WERI-Rb-1 (cell line): ENCODE measurements at regions not wholly inside any gene's neighbourhood (a gene's known extent, or its start where the extent isn't known, plus 50 kb on each side); places are given as distances from the start of the nearest gene placed in this dataset.

Experiments used
- DNase-seq: peaks from one replicate; pipeline ENCODE4 v3.0.0-alpha.2; 2020
- H3K27ac ChIP-seq: fragments of 250-450 bp; sonication (Bioruptor Pico); 2 replicates; pipeline ENCODE4 v1.5.1; 2020; ENCODE audit warnings: mild to moderate bottlenecking, moderate library complexity
- H3K27me3 ChIP-seq: fragments of 250-450 bp; sonication (Bioruptor Pico); 2 replicates; pipeline ENCODE4 v1.5.1; 2021; ENCODE audit warnings: mild to moderate bottlenecking, low read depth, moderate library complexity; ENCODE audit not compliant: insufficient read depth, severe bottlenecking
- H3K36me3 ChIP-seq: fragments of 250-450 bp; sonication (Bioruptor Pico); 2 replicates; pipeline ENCODE4 v1.5.1; 2020; ENCODE audit warnings: mild to moderate bottlenecking, moderate library complexity
- H3K4me3 ChIP-seq: 2 replicates; pipeline ENCODE4 v1.5.1; 2011; ENCODE audit warnings: low read depth, mild to moderate bottlenecking, control low read depth, low read length
- H3K9me3 ChIP-seq: fragments of 250-450 bp; sonication (Bioruptor Pico); 2 replicates; pipeline ENCODE4 v1.5.1; 2021; ENCODE audit warnings: mild to moderate bottlenecking, moderate library complexity; ENCODE audit not compliant: severe bottlenecking
- CTCF ChIP-seq: IDR thresholded peaks from 2 replicates; pipeline ENCODE4 v1.5.1; 2011; ENCODE audit warnings: low read depth, mild to moderate bottlenecking, control low read depth, inconsistent platforms, low read length

DNA sequence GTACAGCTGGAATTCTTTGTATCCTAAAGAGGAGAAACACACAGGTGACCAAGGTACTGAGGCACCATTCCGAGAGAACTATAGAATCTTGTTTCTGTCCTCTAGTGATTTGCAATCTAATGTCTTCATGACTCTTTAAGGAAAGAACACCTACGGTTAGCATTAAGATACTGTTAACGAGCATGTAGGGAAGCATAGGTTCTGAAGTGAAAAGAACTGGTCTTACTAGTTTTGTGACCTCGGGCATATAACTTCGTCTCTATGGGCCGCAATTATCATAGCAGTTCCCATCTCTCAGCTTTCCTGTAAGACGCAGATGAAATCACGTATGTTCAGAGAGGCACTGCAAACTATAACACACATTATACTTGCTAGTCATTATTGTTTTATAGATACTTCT lies 193.0 kb upstream of the NBEA start:
- DNase-seq, result no peak
- Histone ChIP-seq H3K27ac (no peak overlapping the region), H3K9me3 (no peaks in the 10 kb centered on the region), H3K4me3 (no peak overlapping the region), H3K36me3 (no peaks in the 10 kb centered on the region), H3K27me3 (no peaks in the 10 kb centered on the region)
- TF ChIP-seq CTCF, result no peak

DNA sequence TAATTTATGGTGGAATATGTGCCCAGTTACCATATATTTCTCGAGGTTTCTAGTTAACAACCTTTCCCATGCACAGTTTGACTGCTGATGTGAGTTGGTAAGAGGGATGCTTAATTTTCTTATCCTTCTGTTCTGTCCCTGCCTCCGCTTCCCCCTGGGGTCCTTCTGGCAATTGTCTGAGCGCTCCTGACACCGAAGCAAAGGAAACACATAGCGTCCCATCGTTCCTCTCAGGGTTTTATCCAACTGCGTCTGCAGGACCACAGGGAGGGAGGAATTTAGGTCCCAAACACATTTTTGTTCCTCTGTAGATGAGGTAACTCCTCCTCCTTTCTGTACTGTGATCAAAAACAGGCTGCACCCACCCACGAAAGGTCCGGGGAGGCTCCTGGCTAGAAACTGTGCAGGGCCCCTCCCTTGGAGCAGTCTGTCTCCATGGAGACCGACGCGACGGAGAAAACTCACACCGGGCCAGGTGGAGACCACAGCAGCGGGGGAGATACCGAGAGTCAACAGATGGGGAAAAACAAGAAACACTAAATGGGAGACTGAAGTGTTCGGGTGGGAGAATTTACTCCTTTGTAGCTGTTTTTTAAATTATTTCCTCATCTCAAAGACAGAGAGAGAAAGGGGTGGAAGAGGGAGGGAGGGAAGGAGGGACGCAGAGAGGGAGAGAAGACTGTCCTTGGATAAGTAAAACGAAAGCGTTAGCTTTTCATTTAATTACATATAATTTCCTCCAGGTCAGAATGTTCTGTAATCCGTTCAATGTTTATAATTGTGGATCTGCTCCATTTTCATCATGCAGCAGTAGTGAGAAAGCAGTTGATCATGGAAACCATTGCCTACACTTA lies 191.8 kb upstream of the NBEA start:
- DNase-seq, result no peak
- H3K9me3 ChIP-seq, result no peaks in the 10 kb centered on the region
- TF ChIP-seq CTCF, result no peak
- H3K4me3 ChIP-seq, result no peak overlapping the region
- no peaks in the 10 kb centered on the region for H3K27me3 ChIP-seq
- H3K36me3 ChIP-seq, result no peaks in the 10 kb centered on the region
- no peak overlapping the region for H3K27ac ChIP-seq

GRCh38 chr13:34751044-34751443 lies 191.0 kb upstream of the NBEA start:
- no peak overlapping the region for H3K27ac ChIP-seq
- H3K27me3 ChIP-seq, result no peaks in the 10 kb centered on the region
- H3K36me3 ChIP-seq, result no peaks in the 10 kb centered on the region
- no peak overlapping the region for H3K4me3 ChIP-seq
- no peak for DNase-seq
- no peaks in the 10 kb centered on the region for H3K9me3 ChIP-seq
- no peak for TF ChIP-seq CTCF

- no peaks in the 10 kb centered on the region for H3K36me3 ChIP-seq
- no peak for DNase-seq
- no peaks in the 10 kb centered on the region for H3K9me3 ChIP-seq
- no peak overlapping the region for H3K4me3 ChIP-seq
- TF ChIP-seq CTCF, result no peak
- H3K27ac ChIP-seq, result no peak overlapping the region
- H3K27me3 ChIP-seq, result no peaks in the 10 kb centered on the region
Observed at GRCh38 chr13:34751492-34751891, 190.6 kb upstream of the NBEA start.

DNA sequence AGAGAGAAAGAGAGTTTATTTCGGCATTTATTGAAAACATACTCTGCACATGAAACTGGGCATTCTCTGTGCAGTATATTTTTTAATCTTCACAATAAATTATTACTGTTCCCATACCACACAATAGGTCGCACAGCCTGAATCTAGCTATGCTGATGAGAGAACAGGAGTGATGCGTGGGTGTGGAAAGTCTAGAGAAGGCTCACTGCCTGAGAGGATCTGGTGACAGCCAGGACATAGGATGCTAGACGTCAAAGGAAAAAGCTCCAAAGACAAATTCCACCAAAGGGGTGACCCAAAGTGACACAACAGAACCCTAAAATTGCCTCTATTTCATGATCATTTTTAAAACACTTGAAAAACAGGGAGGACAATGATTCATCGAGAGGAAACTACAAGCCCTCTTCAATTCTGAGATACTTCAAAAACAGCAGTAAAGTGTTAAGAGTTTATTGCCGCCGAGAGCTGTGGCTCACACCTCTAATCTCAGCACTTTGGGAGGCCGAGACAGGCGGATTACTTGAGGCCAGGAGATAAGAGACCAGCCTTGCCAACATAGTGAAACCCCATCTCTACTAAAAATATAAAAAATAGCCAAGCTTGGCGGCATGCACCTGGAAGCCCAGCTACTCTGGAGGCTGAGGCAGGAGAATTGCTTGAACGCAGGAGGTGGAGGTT lies 189.6 kb upstream of the NBEA start:
- H3K27ac ChIP-seq, result no peak overlapping the region
- no peak for DNase-seq
- no peak for TF ChIP-seq CTCF
- no peak overlapping the region for H3K4me3 ChIP-seq
- no peaks in the 10 kb centered on the region for H3K9me3 ChIP-seq
- H3K27me3 ChIP-seq, result no peaks in the 10 kb centered on the region
- no peaks in the 10 kb centered on the region for H3K36me3 ChIP-seq
